ENCODE measurements at regions not wholly inside any gene's neighbourhood (a gene's known extent, or its start where the extent isn't known, plus 50 kb on each side); places are given as distances from the start of the nearest gene placed in this dataset.

DNA sequence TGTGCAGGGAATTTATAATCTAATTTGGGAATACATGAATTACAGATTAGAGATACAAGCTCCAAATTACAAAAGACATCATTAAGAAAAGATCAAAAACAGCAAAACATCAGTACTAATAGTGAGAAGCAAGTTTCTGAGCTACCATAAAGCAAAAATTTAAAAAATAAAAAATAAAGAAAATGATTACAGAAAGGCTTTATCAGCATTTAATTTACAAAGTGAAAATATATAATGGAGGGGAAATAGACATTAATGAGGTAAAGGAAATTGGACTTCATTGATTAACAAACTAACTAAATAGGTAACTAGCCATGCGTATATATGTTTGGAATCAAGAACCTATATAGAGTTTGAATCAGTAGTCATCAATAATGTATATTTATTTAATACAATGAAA, 712.9 kb upstream of the DDX18 start:
- TF ChIP-seq CTCF (IDR thresholded peaks at IDR 0.05; ENCODE audit: insufficient read depth, low read length, poor library complexity, severe bottlenecking) (no peak), EZH2phosphoT487 (conservative IDR thresholded peaks at IDR 0.05; ENCODE audit: low read length) (no peak)
